ENCODE measurements at regions not wholly inside any gene's neighbourhood (a gene's known extent, or its start where the extent isn't known, plus 50 kb on each side); places are given as distances from the start of the nearest gene placed in this dataset.

GRCh38 chr9:113705306-113705927 is 170.7 kb upstream of the ZNF618 start:
- TF ChIP-seq CTCF (IDR thresholded peaks at IDR 0.05) (no peak), POLR2A (IDR thresholded peaks at IDR 0.05) (no peak)
